Fibroblast of lung (primary cell): ENCODE measurements at regions not wholly inside any gene's neighbourhood (a gene's known extent, or its start where the extent isn't known, plus 50 kb on each side); places are given as distances from the start of the nearest gene placed in this dataset.

Source experiments
- CTCF ChIP-seq, 2 donors: IDR thresholded peaks in 1 of 2; conservative IDR thresholded peaks in 1 of 2; 1 replicate in 1 of 2; 2 replicates in 1 of 2; pipeline ENCODE4 v1.5.1; 2011 to 2012; ENCODE audit warnings: low read length in 2 of 2, control low read depth in 1 of 2, inconsistent platforms in 1 of 2, low read depth in 1 of 2, mild to moderate bottlenecking in 1 of 2
- EZH2 ChIP-seq: IDR thresholded peaks from 2 replicates; pipeline ENCODE4 v1.5.1; 2012; ENCODE audit warnings: low read length, control low read depth, mild to moderate bottlenecking; ENCODE audit errors: missing control alignments

DNA sequence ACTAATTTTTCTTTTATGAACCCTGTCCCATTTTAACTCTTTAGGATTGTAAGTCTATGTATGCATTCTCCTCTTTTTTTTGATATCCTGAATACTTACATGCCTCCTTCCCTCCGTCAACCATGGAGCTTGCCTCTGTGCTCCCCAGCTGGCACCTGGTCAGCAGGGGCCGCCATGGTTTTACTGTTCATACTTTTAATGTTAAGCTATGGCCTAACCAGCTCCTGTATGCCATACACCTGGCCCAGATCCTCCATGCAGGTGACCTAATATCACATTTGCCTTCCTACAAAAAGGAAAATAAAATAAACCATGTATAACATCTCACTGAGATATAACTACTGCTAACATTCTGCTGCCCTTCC lies 283.1 kb upstream of the TRIB2 start:
- TF ChIP-seq EZH2, result no peak
- TF ChIP-seq CTCF (conservative IDR thresholded peaks at IDR 0.05 in 1 of 2, IDR thresholded peaks at IDR 0.05 in 1 of 2; ENCODE audit: low read depth in 1 of 2, low read length in 2 of 2), result no peak
